GM18858 (cell line): ENCODE measurements at regions not wholly inside any gene's neighbourhood (a gene's known extent, or its start where the extent isn't known, plus 50 kb on each side); places are given as distances from the start of the nearest gene placed in this dataset.

Experiments
- ATAC-seq: cut with Tn5 transposase; IDR thresholded peaks from one replicate; pipeline ENCODE4 v1.9.1; 2021; ENCODE audit not compliant: unreplicated experiment

GRCh38 chr3:95120921-95121320 is 1058.1 kb downstream of the NSUN3 start:
- no peak for ATAC-seq

- ATAC-seq: no peak
These were observed 1060.2 kb downstream of the NSUN3 start for GRCh38 chr3:95123104-95123503.

GRCh38 chr3:95134693-95135413 is 1072.0 kb downstream of the NSUN3 start:
- no peak for ATAC-seq

GRCh38 chr3:95148107-95148506 is 1085.2 kb downstream of the NSUN3 start:
- ATAC-seq: no peak

GRCh38 chr3:95151590-95151989 is 1088.7 kb downstream of the NSUN3 start:
- ATAC-seq: no peak

- ATAC-seq: no peak
These were observed 1091.9 kb downstream of the NSUN3 start for GRCh38 chr3:95154766-95155165.

- no peak for ATAC-seq
These were observed 1099.9 kb downstream of the NSUN3 start for GRCh38 chr3:95162794-95163193.

- no peak for ATAC-seq
These were observed 1104.9 kb downstream of the NSUN3 start for GRCh38 chr3:95167748-95168147.

GRCh38 chr3:95168526-95168925 is 1105.7 kb downstream of the NSUN3 start:
- ATAC-seq: no peak

- no peak for ATAC-seq
These were observed 1109.5 kb downstream of the NSUN3 start for GRCh38 chr3:95172164-95172943.

- no peak for ATAC-seq
These were observed 1114.2 kb downstream of the NSUN3 start for GRCh38 chr3:95177096-95177495.

- no peak for ATAC-seq
These were observed 1121.2 kb downstream of the NSUN3 start for GRCh38 chr3:95184038-95184437.

GRCh38 chr3:95189348-95189747 is 1126.5 kb downstream of the NSUN3 start:
- no peak for ATAC-seq

GRCh38 chr3:95197661-95198060 is 1134.8 kb downstream of the NSUN3 start:
- ATAC-seq: no peak

GRCh38 chr3:95200384-95200783 is 1137.5 kb downstream of the NSUN3 start:
- no peak for ATAC-seq

GRCh38 chr3:95210878-95211277 is 1148.0 kb downstream of the NSUN3 start:
- no peak for ATAC-seq

GRCh38 chr3:95212117-95212516 is 1149.3 kb downstream of the NSUN3 start:
- ATAC-seq: no peak

GRCh38 chr3:95215437-95215957 is 1152.6 kb downstream of the NSUN3 start:
- no peak for ATAC-seq

GRCh38 chr3:95217661-95218060 is 1154.8 kb downstream of the NSUN3 start:
- no peak for ATAC-seq

- ATAC-seq: no peak
These were observed 1155.6 kb downstream of the NSUN3 start for GRCh38 chr3:95218484-95218883.

- no peak for ATAC-seq
These were observed 1163.6 kb downstream of the NSUN3 start for GRCh38 chr3:95226437-95226836.

- no peak for ATAC-seq
These were observed 1164.2 kb downstream of the NSUN3 start for GRCh38 chr3:95227092-95227491.
